ENCODE measurements at regions not wholly inside any gene's neighbourhood (a gene's known extent, or its start where the extent isn't known, plus 50 kb on each side); places are given as distances from the start of the nearest gene placed in this dataset.
"Not testable (repeated sequence)": the region's sequence is repeated elsewhere in the genome, so short reads cannot be mapped to it uniquely, and the experiment has no call there.

- TF ChIP-seq POLR2A (IDR thresholded peaks at IDR 0.05): no peak
- TF ChIP-seq CTCF (IDR thresholded peaks at IDR 0.05): no peak
- Histone ChIP-seq H3K4me3 (replicated peaks in 1 of 3) (no peak overlapping the region), H3K9me3 (peaks cover under 1% of the 10 kb centered on the region), H3K36me3 (no peaks in the 10 kb centered on the region), H3K4me1 (no peaks in the 10 kb centered on the region), H3K27ac (no peak overlapping the region), H3K27me3 (no peaks in the 10 kb centered on the region)
- intact Hi-C loops (cut with DNase I): no loop called here
- WGBS, 2 donors: 98% methylated on average over 10 of the region's 10 CpGs
- no peak for DNase-seq
These were observed 106.3 kb upstream of the ZNF267 start for GRCh38 chr16:31767267-31767666.

- Histone ChIP-seq H3K27me3 (no peaks in the 10 kb centered on the region), H3K4me3 (replicated peaks in 1 of 3) (no peak overlapping the region), H3K36me3 (no peaks in the 10 kb centered on the region), H3K27ac (no peak overlapping the region), H3K9me3 (no peaks in the 10 kb centered on the region), H3K4me1 (no peaks in the 10 kb centered on the region)
- no peak for TF ChIP-seq CTCF (IDR thresholded peaks at IDR 0.05)
- DNase-seq: no peak
- 92 to 95% methylated on average over 1 of the region's 1 CpG for WGBS, 2 donors
- intact Hi-C loops (cut with DNase I): no loop called here
These were observed 93.3 kb upstream of the ZNF267 start for GRCh38 chr16:31780342-31780741.

- Histone ChIP-seq H3K27ac (no peak overlapping the region), H3K27me3 (no peaks in the 10 kb centered on the region), H3K4me1 (no peaks in the 10 kb centered on the region), H3K4me3 (replicated peaks in 1 of 3) (no peak overlapping the region), H3K36me3 (no peaks in the 10 kb centered on the region), H3K9me3 (no peaks in the 10 kb centered on the region)
- WGBS, 2 donors: 70% methylated on average over 2 of the region's 2 CpGs
- no peak for DNase-seq
- intact Hi-C loops (cut with DNase I): no loop called here
- no peak for TF ChIP-seq CTCF (IDR thresholded peaks at IDR 0.05)
- TF ChIP-seq POLR2A (IDR thresholded peaks at IDR 0.05): no peak
These were observed 88.5 kb upstream of the ZNF267 start for GRCh38 chr16:31785126-31785525.

- H3K9me3 ChIP-seq: no peaks in the 10 kb centered on the region
- no peak overlapping the region for H3K4me3 ChIP-seq (replicated peaks in 1 of 3)
- no peak for DNase-seq
- intact Hi-C loops (cut with DNase I): no loop called here
- TF ChIP-seq CTCF (IDR thresholded peaks at IDR 0.05) (no peak), POLR2A (IDR thresholded peaks at IDR 0.05) (no peak)
- no peaks in the 10 kb centered on the region for H3K27me3 ChIP-seq
- H3K4me1 ChIP-seq: no peaks in the 10 kb centered on the region
- no peaks in the 10 kb centered on the region for H3K36me3 ChIP-seq
- WGBS, 2 donors: 85 to 87% methylated on average over 3 of the region's 3 CpGs
- no peak overlapping the region for H3K27ac ChIP-seq
These were observed 66.5 kb upstream of the ZNF267 start for GRCh38 chr16:31807086-31807485.

- intact Hi-C loops (cut with DNase I): no loop called here
- Histone ChIP-seq H3K9me3 (no peaks in the 10 kb centered on the region), H3K36me3 (no peaks in the 10 kb centered on the region), H3K4me1 (no peaks in the 10 kb centered on the region), H3K4me3 (replicated peaks in 1 of 3) (no peak overlapping the region), H3K27me3 (no peaks in the 10 kb centered on the region), H3K27ac (no peak overlapping the region)
- WGBS, 2 donors: 55 to 59% methylated on average over 5 of the region's 5 CpGs
- DNase-seq: no peak
- no peak for TF ChIP-seq CTCF (IDR thresholded peaks at IDR 0.05)
- TF ChIP-seq POLR2A (IDR thresholded peaks at IDR 0.05): no peak
These were observed 62.7 kb upstream of the ZNF267 start for GRCh38 chr16:31810863-31811262.

GRCh38 chr16:31816141-31816540, 57.5 kb upstream of the ZNF267 start:
- H3K9me3 ChIP-seq; intact Hi-C loops (cut with DNase I); H3K4me3 ChIP-seq (replicated peaks in 1 of 3); H3K27ac ChIP-seq; H3K36me3 ChIP-seq; DNase-seq; H3K27me3 ChIP-seq; H3K4me1 ChIP-seq: not testable (repeated sequence)
- 83% methylated on average over 3 of the region's 6 CpGs; no CpG with 5 or more reads in 1 of the 2 donors for WGBS, 2 donors

All from thyroid gland (tissue), 4 donors.